GM19043 (cell line): ENCODE measurements at regions not wholly inside any gene's neighbourhood (a gene's known extent, or its start where the extent isn't known, plus 50 kb on each side); places are given as distances from the start of the nearest gene placed in this dataset.

Experiments
- ATAC-seq: cut with Tn5 transposase; IDR thresholded peaks from one replicate; pipeline ENCODE4 v1.9.1; 2021; ENCODE audit warnings: low read depth; ENCODE audit not compliant: unreplicated experiment

DNA sequence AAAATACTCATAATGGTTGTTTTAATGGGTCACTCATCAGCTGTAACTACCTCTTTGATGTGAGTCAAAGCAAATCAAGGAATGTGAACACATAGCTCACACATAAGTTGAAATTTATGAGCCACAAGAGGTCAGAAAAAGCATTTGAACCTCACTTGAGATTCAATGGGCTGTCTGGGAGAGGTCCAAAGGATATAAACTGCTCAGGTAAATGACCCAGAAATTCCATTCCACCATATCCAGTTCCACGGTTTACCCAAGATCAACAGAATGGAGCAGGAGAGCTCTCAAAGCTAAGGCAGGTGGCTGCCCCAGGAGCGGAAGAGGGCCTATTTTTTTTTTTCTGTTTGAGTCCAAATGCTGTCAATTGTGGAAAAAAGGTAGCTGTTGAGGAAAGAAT lies 464.1 kb downstream of the TNS1 start:
- ATAC-seq, result no peak

DNA sequence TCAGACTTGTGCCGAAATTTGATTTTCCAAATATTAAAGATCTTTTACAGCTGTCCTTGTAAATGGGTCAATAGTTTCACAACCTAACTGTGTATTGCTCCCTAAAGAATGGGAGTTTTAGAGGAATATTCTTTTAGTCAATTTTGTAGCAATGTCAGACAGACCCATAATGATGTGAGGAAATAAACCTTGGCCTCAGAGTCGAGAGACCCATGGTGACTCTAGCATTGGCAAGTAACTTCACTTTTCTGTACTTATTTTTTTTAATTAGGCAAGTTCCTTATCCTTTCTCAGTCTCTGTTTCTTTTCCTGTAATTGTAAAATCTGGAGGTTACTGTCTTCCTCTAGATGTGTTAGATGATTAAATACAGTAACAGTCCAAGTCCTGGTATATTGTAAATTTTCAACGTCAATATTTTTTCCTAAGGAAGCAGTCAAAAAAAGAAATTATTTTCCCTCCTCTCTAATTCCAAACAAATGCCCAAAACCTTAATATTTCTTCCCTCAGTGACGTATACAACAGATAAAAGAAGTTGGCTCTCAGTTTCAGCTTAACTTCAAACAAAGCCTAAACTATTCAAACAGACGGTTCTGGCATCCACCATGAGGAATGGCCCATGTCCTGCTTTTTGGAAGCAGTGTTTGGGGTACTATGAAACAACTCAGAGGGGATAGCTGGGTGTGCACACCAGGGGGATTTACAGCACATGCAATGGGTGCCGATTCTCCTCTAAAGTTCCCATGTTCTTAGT lies 466.7 kb downstream of the TNS1 start:
- no peak for ATAC-seq

DNA sequence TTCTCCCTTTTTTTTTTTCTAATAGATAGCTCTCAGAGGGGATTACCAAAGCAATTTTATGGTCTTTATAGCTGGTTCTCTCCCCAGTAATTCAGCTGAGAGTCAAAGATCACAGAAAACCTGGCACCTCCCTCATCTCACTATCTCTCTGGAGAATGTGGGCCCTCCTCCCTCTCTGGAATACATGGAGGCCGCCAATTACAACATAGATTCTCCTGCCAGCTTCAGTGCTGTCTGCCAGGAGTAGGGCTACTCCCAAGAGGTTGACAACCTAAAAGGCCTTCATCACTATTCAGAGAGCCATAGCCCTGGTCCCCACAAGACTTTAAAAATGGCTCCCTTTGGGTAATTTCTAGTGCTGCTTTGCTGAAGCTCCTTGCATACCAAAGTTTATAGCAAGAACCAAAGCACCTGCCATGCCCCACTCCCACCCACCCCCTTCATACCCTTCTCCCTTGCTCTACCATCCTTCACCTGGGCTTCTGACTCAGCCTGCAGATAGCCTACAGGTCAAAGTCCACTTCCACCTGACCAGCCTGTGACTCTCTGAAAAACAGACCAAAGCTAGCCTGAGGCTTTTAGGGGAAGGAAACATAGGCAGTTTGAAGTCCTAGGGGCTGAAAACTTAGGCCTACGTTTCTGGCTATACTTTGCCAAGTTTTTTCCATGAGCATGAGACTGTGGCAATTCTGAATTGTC lies 472.3 kb downstream of the TNS1 start:
- ATAC-seq, result no peak

DNA sequence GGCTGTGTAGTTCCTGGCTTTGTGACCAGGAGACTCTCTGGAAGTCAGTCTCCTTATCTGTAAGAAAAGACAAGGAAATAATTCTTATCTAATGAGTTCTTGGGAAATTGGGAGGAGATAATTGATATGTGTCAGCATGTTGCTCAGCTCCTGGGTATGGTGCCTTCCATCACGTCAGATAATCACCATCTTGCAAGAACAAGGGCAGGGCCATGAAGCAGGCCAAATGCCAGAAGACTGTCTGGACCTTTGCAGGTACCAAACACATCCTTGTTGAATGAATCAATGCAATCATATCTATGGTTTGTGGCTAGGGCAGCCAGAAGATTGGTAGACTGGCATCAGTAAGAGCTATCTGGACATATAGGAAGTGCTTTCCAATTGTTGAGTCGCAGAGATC lies 473.5 kb downstream of the TNS1 start:
- no peak for ATAC-seq

DNA sequence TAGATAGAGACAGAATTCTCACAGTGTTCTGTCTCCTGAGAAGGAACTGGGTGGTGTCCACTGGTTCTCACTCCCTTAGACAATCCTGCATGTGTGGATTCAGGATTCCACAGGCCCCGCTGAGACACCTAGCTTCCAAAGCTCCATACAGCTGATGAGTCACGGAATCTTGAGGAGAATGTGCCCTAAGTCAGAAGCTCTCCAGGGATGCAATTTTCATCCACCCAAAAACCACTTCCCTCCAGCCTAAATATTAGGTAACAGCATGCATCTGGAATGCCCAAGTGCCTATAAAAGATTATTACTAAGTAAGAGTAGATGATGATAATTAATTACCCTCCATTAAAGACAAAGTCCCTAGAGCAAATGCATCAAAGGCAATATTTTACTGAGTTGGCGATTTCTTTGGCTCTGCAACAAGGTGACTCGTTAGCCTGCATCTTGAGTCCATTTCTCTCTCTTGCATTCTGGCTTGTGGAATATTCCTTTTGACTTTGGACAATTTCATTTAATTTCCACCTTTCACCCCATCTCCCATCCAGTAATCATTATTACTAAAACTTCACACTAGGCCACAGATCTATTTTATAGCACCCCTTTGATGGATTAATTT lies 475.1 kb downstream of the TNS1 start:
- ATAC-seq, result no peak

DNA sequence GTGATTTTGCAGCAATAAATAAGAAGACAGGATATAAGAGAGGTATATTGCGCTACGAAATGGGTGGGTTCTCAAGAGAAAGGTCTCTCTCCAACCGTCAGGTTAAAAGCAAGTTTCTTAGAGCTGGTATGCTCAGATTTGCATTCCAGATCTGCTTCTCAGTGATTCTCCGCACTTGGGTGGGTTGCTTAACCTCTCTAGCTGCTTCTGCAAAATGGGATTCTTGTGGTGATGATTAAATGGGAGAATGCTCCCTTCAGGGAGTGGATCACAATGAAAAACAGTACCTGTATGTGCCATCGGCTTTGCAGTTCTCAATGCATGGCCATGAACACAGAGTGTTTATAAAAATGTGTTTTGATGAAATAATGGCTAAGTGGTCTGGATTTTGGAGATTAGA lies 477.7 kb downstream of the TNS1 start:
- no peak for ATAC-seq

DNA sequence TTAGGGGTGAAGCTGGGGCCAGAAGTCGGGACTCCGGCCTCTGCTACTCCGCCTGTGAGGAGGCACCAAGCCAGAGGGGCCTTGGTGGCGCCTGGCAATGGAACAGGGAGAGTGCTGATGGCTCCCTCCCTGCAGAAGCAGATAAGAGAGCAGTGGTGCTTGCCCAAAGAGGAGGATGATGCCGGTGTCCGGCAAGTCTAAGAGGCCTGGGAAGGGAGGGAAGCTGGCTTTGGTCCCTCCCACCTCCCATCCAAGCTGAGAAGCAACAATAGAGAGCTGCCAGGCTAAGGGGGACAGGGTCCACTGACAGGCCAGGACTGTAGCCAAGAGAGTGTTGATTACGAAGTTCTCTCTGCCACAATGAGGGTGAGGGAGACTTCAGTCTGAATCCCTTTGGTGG lies 479.5 kb downstream of the TNS1 start:
- ATAC-seq, result no peak

DNA sequence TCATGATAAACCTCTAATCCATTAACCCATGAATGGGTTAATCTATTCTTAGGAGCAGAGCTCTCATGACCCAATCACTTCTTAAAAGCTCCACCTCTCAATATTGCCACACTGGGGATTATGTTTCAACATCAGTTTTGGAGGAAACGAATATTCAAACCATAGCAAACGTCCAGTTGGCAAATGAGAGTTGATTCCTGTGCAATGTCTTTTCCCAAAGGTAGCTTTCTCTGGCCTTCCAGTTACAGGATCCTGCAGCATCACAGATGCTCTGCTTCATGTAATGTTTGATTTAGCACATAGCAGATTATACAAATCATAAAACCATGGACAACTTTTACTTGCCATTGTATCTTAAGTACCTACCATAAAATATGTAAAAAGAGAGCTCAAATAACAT lies 481.0 kb downstream of the TNS1 start:
- no peak for ATAC-seq

DNA sequence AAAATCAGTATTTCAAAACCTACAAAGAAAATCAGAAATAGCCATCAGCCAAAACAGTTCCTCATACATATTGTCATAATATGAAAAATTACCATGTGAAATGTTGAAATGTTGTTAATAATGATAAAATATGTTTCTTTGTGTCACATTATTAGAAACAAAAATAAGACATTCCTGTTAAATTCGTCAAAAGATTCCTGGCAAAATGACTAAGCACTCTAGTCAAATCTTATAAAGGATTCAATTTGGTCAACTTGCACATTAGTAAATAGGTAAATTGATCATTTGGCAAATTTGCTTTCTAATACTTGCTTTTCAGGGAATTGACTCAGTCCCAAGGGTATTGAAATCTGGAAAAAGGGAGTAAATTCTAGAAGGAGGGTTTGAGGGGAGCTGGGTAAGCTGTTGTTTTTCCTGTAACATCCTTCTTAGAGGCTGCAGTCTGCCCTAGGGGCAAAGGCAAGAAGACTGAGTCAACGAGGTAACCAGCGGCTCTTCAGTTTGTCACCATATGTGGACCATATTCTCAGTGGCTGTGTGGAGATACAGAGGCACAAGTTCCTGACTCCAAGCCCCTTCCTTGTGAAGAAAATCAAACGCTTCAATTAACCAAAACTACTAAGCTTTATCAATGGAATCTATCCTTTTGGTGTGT lies 482.3 kb downstream of the TNS1 start:
- ATAC-seq, result no peak

DNA sequence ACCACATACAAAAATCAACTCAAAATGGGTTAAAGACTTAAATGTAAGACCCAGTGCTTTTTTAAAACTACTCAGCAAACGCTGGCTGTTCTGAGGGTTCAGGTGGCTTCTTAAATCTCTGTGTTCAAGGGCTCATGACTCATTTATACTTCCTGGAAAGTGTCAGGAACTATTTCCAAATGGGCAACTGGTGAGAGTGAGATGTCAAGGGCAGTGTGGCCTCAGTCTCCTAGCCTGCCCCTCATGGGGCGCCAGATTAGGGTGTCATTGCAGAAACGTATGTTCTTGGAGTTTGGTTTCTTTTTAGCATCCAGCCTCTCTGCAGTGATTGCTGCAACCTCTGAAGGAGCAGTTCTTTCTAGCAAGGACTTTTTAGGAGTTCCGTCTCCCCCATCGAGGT lies 485.4 kb downstream of the TNS1 start:
- ATAC-seq, result no peak

DNA sequence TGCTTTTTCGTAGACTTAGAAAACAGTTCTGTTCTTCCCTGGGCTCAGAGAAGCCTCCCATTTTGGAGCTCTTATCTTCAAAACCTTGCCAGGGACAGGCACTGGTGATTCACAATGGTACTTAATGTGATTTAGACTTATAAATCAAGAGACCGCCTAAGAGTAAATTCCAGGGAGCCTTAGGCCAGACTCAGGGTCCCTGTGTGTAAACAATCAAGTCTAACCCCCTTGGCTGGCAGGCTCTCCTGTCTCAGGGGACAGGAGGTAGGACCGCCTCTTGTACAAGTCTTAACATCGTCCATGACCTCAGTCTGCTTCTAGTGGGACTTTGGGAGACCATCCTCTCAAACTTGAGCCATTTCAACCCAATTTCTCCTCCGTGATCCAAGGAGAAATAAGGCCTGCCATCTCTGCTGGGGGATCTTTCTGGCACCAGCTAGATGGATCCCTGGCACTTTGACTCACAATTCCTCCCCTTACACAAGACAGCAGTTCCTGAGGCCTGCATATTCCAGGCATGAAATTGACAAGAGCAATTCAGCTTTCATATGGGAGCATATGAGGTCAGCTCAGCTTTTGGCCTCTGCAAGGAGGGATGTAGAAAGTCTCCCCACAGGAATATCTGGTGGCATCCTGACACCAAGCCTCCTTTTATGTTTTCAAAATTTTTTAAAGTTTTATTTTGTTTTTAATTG lies 487.0 kb downstream of the TNS1 start:
- no peak for ATAC-seq

DNA sequence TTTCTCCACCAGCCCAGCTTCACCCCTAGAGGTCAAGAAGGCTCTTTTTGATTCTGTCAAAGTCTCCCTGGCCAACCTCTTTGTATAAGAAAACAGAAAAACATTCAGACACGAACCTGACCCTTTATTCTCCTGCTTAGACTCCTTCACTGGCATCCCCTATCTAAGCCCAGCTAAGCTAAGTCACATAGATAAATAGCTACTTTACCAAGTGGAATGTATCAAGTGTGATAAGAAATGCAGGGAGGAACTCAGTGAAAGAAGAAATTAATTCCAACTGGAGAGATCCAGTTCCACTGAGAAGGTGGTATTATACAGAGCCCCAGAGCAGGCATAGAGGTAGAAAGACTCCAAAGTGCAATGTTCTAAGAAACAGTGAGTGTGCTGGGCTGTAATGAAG lies 489.5 kb downstream of the TNS1 start:
- ATAC-seq, result no peak

DNA sequence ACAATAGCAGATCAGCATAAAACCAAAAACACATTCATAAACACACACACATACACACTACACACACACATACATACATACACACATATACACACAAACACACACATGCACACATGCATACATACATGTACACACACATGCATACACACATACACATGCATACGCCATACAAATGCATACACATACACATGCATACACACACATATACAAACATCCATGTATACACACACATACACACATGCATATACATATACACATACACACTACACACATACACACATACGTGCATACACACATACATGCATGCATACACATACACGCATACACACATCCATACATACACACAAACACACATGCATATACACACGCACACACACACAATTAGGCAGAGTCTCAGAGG lies 490.1 kb downstream of the TNS1 start:
- no peak for ATAC-seq

DNA sequence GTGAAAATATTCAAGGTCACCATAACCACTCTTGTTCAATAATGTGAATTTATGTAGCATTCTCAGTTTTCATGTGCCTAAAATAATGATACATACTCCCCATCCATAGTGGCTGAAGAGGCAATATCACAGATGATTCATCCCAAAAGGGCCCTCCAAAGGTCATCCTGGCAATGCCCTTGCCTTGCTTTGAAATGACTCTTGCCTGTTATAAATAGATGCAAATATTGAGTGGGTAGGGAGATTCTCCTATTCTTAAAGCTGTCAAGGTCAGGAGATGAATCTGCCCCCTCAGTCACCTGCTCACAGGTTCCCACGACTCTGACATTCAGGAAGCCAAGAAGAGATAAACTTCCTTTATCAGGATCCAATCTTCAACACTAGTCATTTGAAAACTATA lies 490.5 kb downstream of the TNS1 start:
- no peak for ATAC-seq

DNA sequence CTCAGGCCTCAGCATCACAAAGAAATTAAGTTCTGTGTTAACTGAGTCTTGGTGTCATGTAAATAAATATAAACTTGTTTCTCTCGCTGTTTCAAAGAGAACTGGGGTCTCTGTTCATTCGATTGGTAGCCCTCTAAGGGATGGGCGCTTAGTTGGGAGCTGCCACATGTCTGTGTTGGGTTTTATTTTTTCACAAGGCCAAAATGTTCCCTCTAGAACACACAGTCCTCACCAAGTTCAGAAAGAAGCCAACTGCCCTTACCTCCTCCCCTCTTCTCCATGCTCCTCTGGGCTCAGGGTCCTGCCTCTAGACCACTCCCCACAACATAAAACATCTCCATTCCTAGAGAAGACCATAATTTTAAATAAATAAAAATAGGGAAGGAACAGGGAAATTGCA lies 490.9 kb downstream of the TNS1 start:
- no peak for ATAC-seq

DNA sequence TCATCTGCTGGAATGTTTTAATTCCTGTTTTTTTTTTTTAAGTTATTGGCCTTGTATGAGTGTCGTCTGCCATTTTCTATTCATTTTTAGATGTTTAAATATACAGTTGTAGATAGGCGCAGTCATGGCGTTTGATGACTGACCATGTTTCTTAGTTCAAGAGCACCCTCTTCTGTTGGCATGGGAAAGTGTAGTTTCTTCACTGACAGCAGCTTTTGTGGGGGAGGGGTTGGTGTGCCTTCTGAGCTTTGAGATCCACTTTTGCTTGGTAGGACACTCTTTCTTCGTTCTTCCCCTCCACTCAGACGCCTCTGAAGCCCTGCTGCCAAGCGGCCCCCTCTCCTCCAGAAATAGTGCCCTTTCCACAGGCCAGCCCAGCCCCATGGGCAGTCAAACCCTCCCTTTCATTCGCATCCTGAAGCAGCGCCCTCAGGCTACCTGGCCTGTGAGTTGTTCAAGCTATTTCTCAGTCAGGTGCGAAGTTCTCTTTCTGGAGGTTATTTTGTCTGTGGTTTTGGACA lies 492.0 kb downstream of the TNS1 start:
- ATAC-seq, result no peak

DNA sequence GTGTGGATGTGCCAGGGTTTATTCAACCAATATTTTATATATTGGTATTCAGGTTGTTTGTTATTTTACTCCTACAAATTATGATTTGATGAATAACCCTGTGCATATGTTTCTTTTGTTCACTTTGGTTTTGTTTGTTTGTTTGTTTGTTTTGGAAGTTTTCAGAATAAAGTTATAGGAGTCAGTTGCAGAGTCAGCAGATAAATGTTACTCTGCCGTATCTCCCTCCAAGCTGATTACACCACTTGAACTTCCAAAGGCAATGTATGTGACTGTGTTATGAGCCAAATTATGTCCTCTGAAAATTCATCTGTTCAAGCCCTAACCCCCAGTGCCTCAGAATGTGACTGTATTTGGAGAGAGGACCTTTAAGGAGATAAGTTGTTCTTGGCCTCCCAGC lies 497.5 kb downstream of the TNS1 start:
- ATAC-seq, result no peak

DNA sequence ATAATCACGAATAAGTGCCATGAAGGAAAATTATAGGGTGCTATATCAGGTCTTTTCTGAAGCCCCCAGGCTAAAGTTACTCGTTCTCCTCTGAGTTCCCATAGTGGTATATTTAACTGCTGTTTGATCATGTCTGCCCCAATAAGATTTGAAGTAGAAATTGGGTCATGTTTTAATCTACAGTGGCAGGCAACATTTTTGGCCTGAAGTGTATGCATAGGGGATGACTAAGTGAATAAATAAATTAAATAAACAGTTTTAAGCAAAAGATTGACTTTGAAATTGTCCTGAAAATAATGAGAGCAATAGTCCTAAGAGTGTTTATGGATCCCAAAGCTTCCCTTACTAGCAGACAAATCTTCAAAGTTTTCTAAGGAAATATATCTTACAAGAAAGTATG lies 500.9 kb downstream of the TNS1 start:
- no peak for ATAC-seq

DNA sequence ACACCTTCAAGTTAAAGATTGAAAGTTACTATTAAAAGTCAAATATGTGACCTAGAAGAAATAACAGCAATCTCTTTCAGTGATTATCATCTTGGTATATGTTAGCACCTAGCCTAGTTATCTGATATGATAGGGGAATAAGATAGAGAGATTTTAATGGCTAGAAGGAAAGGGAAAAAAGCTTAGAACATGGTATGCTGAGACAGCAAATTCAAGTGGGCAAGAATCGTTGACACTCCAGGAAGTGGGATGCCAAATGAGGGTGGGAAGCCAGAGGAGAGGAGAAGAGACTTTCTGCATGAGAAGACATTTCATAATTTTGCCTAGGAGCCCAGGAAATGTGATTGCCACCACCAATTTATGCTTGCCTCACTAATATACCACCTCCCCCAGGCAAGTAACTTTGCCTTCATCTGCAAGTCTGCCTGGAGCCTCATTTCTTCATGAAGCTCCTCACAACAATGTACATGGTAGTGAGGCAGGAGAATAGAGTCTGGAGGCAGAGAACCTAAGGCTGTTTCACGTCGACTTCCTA lies 504.9 kb downstream of the TNS1 start:
- no peak for ATAC-seq

DNA sequence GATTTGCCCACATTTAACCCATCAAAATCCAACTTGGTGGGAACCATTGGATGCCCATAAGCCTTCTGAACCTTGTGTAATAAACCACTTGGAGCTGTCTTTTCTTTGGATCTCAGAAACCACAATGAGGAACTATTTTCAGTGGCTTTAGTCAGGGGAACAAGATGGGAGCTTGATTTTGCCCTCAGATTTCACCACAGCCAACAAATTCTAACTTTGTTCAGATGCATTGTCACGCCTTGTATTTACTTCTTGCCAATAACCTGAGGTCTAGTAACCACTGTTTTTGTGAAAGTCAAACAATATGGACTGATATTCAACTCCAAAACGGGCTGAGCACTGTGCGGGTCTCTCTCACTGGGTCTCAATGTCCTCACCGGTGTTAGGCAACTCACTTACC lies 508.2 kb downstream of the TNS1 start:
- no peak for ATAC-seq
